ENCODE measurements at regions not wholly inside any gene's neighbourhood (a gene's known extent, or its start where the extent isn't known, plus 50 kb on each side); places are given as distances from the start of the nearest gene placed in this dataset.
A peak's percentile ranks its signal among the peaks of the same experiment; 100 is the strongest.
"Not testable (repeated sequence)": the region's sequence is repeated elsewhere in the genome, so short reads cannot be mapped to it uniquely, and the experiment has no call there.

GRCh38 chr9:92242260-92243136, 51.0 kb downstream of the IARS1 start:
- no peak for DNase-seq
- Mint-ChIP-seq H3K9me3 (no peaks in the 10 kb centered on the region), H3K4me1 (no peaks in the 10 kb centered on the region), H3K4me3 (no peak overlapping the region), H3K27ac (no peak overlapping the region), H3K27me3 (no peaks in the 10 kb centered on the region), H3K36me3 (peaks cover 67% of the 10 kb centered on the region)

- Mint-ChIP-seq H3K9me3 (no peaks in the 10 kb centered on the region), H3K27ac (no peak overlapping the region), H3K27me3 (no peaks in the 10 kb centered on the region), H3K36me3 (peaks cover 77% of the 10 kb centered on the region), H3K4me3 (peak overlapping the region; percentile 19), H3K4me1 (peaks cover 2% of the 10 kb centered on the region)
- no peak for DNase-seq
Measured at GRCh38 chr9:92236915-92237314, 56.6 kb downstream of the IARS1 start.

GRCh38 chr9:92236465-92236864, 57.0 kb downstream of the IARS1 start:
- H3K4me1 Mint-ChIP-seq, result peaks cover 2% of the 10 kb centered on the region
- H3K4me3 Mint-ChIP-seq, result no peak overlapping the region
- no peaks in the 10 kb centered on the region for H3K9me3 Mint-ChIP-seq
- no peaks in the 10 kb centered on the region for H3K27me3 Mint-ChIP-seq
- no peak for DNase-seq
- peaks cover 72% of the 10 kb centered on the region for H3K36me3 Mint-ChIP-seq
- no peak overlapping the region for H3K27ac Mint-ChIP-seq

GRCh38 chr9:92234514-92234913, 59.0 kb downstream of the IARS1 start:
- Mint-ChIP-seq H3K4me3 (no peak overlapping the region), H3K4me1 (peaks cover 2% of the 10 kb centered on the region), H3K36me3 (peaks cover 73% of the 10 kb centered on the region), H3K27me3 (no peaks in the 10 kb centered on the region), H3K9me3 (no peaks in the 10 kb centered on the region), H3K27ac (no peak overlapping the region)
- DNase-seq, result no peak

- Mint-ChIP-seq H3K27me3 (no peaks in the 10 kb centered on the region), H3K36me3 (peaks cover 72% of the 10 kb centered on the region), H3K27ac (no peak overlapping the region), H3K4me3 (no peak overlapping the region), H3K9me3 (peaks cover 2% of the 10 kb centered on the region), H3K4me1 (peaks cover 2% of the 10 kb centered on the region)
- DNase-seq, result no peak
Measured at GRCh38 chr9:92232190-92232589, 61.3 kb downstream of the IARS1 start.

GRCh38 chr9:92228628-92229027, 64.9 kb downstream of the IARS1 start:
- Mint-ChIP-seq H3K4me3 (no peak overlapping the region), H3K36me3 (peaks cover 58% of the 10 kb centered on the region), H3K4me1 (peaks cover 2% of the 10 kb centered on the region), H3K27ac (no peak overlapping the region), H3K27me3 (no peaks in the 10 kb centered on the region), H3K9me3 (peaks cover 2% of the 10 kb centered on the region)
- no peak for DNase-seq

- Mint-ChIP-seq H3K27ac (no peak overlapping the region), H3K4me1 (peaks cover 2% of the 10 kb centered on the region), H3K9me3 (peaks cover 6% of the 10 kb centered on the region), H3K4me3 (no peak overlapping the region), H3K36me3 (peaks cover 59% of the 10 kb centered on the region), H3K27me3 (no peaks in the 10 kb centered on the region)
- DNase-seq, result no peak
Measured at GRCh38 chr9:92224177-92224576, 69.3 kb downstream of the IARS1 start.

- DNase-seq, result no peak
- Mint-ChIP-seq H3K27me3 (no peaks in the 10 kb centered on the region), H3K4me1 (peaks cover 2% of the 10 kb centered on the region), H3K36me3 (peaks cover 60% of the 10 kb centered on the region), H3K4me3 (no peak overlapping the region), H3K9me3 (peaks cover 6% of the 10 kb centered on the region), H3K27ac (no peak overlapping the region)
Measured at GRCh38 chr9:92223758-92224157, 69.7 kb downstream of the IARS1 start.

- H3K4me3 Mint-ChIP-seq, result no peak overlapping the region
- H3K4me1 Mint-ChIP-seq, result no peaks in the 10 kb centered on the region
- H3K9me3 Mint-ChIP-seq, result no peaks in the 10 kb centered on the region
- no peak overlapping the region for H3K27ac Mint-ChIP-seq
- peaks cover 52% of the 10 kb centered on the region for H3K36me3 Mint-ChIP-seq
- DNase-seq, result no peak
- no peaks in the 10 kb centered on the region for H3K27me3 Mint-ChIP-seq
Measured at GRCh38 chr9:92208693-92209524, 84.6 kb downstream of the IARS1 start.

GRCh38 chr9:92206488-92206887, 87.0 kb downstream of the IARS1 start:
- Mint-ChIP-seq H3K27ac (no peak overlapping the region), H3K9me3 (no peaks in the 10 kb centered on the region), H3K36me3 (peaks cover 40% of the 10 kb centered on the region), H3K27me3 (no peaks in the 10 kb centered on the region), H3K4me3 (no peak overlapping the region), H3K4me1 (no peaks in the 10 kb centered on the region)
- no peak for DNase-seq

GRCh38 chr9:92203887-92204286, 88.7 kb upstream of the SPTLC1 start:
- not testable (repeated sequence) for H3K27ac Mint-ChIP-seq, H3K27me3 Mint-ChIP-seq, H3K9me3 Mint-ChIP-seq, H3K4me3 Mint-ChIP-seq, H3K4me1 Mint-ChIP-seq, DNase-seq
- H3K36me3 Mint-ChIP-seq, result peaks cover 15% of the 10 kb centered on the region

GRCh38 chr9:92198237-92198636, 83.0 kb upstream of the SPTLC1 start:
- not testable (repeated sequence) for H3K27ac Mint-ChIP-seq, DNase-seq, H3K4me1 Mint-ChIP-seq, H3K36me3 Mint-ChIP-seq, H3K4me3 Mint-ChIP-seq, H3K27me3 Mint-ChIP-seq
- H3K9me3 Mint-ChIP-seq, result peaks cover 17% of the 10 kb centered on the region

GRCh38 chr9:92196909-92197308, 81.7 kb upstream of the SPTLC1 start:
- Mint-ChIP-seq H3K4me3 (no peak overlapping the region), H3K4me1 (no peaks in the 10 kb centered on the region), H3K36me3 (peaks cover 6% of the 10 kb centered on the region), H3K27me3 (no peaks in the 10 kb centered on the region), H3K9me3 (peaks cover 17% of the 10 kb centered on the region), H3K27ac (no peak overlapping the region)
- DNase-seq, result no peak

- peaks cover 17% of the 10 kb centered on the region for H3K9me3 Mint-ChIP-seq
- DNase-seq, result no peak
- H3K4me3 Mint-ChIP-seq, result no peak overlapping the region
- no peaks in the 10 kb centered on the region for H3K4me1 Mint-ChIP-seq
- H3K27me3 Mint-ChIP-seq, result no peaks in the 10 kb centered on the region
- H3K36me3 Mint-ChIP-seq, result peaks cover 6% of the 10 kb centered on the region
- H3K27ac Mint-ChIP-seq, result no peak overlapping the region
Measured at GRCh38 chr9:92196400-92196799, 81.2 kb upstream of the SPTLC1 start.

- DNase-seq, result no peak
- Mint-ChIP-seq H3K4me3 (no peak overlapping the region), H3K36me3 (no peaks in the 10 kb centered on the region), H3K4me1 (no peaks in the 10 kb centered on the region), H3K27me3 (no peaks in the 10 kb centered on the region), H3K9me3 (peaks cover 5% of the 10 kb centered on the region), H3K27ac (no peak overlapping the region)
Measured at GRCh38 chr9:92191801-92192200, 76.6 kb upstream of the SPTLC1 start.

GRCh38 chr9:92190536-92190790, 75.2 kb upstream of the SPTLC1 start:
- no peak for DNase-seq
- peaks cover 1% of the 10 kb centered on the region for H3K9me3 Mint-ChIP-seq
- H3K4me1 Mint-ChIP-seq, result no peaks in the 10 kb centered on the region
- no peak overlapping the region for H3K4me3 Mint-ChIP-seq
- H3K36me3 Mint-ChIP-seq, result no peaks in the 10 kb centered on the region
- no peaks in the 10 kb centered on the region for H3K27me3 Mint-ChIP-seq
- H3K27ac Mint-ChIP-seq, result no peak overlapping the region

Measured in activated naive CD8-positive, alpha-beta T cell treated with anti-CD3 and anti-CD28 coated beads for 36 hours (primary cell).